ENCODE measurements at regions not wholly inside any gene's neighbourhood (a gene's known extent, or its start where the extent isn't known, plus 50 kb on each side); places are given as distances from the start of the nearest gene placed in this dataset.

DNA sequence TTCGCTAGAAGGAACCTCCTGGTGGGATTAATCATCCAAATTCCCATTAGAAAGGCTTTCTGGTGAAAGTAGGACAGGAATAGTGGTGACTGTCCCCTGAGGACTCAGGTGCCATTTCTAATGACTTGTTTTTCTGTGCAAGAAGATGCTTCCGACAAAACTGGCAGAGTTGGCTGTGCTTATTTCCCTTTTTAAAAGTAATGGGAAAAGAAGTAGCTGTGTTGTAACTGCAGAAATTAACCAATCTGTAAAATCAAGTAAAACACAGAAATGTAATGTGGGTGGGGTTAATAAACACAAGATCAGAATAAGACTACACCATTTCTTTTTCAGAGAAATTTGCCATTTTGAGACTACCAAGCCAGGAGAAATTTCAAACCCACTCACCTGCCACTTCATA lies 55.0 kb upstream of the FAM9B start:
- Mint-ChIP-seq H3K4me3 (no peak overlapping the region), H3K27me3 (ENCODE audit: insufficient read depth, low read depth, poor library complexity) (no peaks in the 10 kb centered on the region), H3K9me3 (no peaks in the 10 kb centered on the region), H3K4me1 (peaks cover 16% of the 10 kb centered on the region), H3K27ac (no peak overlapping the region), H3K36me3 (ENCODE audit: low read depth) (no peaks in the 10 kb centered on the region)
- H3K4me1 ChIP-seq (ENCODE audit: insufficient read depth): peaks cover 4% of the 10 kb centered on the region; the same call in 1 of the 2 replicates
- H3K27me3 ChIP-seq (ENCODE audit: insufficient read depth): no peaks in the 10 kb centered on the region
- H3F3A ChIP-seq (replicated peaks; ENCODE audit: low read depth): no peaks in the 10 kb centered on the region
- H2AFZ ChIP-seq: no peak overlapping the region
- no peaks in the 10 kb centered on the region for H3K36me3 ChIP-seq (ENCODE audit: insufficient read depth)
- DNase-seq (ENCODE audit: low spot score) (no peak), ATAC-seq (no peak)
- H3K4me2 ChIP-seq: no peak overlapping the region
- no peaks in the 10 kb centered on the region for H3K79me2 ChIP-seq (replicated peaks; ENCODE audit: insufficient read depth)
- no peaks in the 10 kb centered on the region for H4K20me1 ChIP-seq (replicated peaks; ENCODE audit: insufficient read depth)
- H3K9me2 ChIP-seq (ENCODE audit: insufficient read depth): no peaks in the 10 kb centered on the region
- no peak overlapping the region for H3K27ac ChIP-seq (ENCODE audit: low read depth)
- H3K4me3 ChIP-seq: no peak overlapping the region
- TF ChIP-seq JUNB (IDR thresholded peaks at IDR 0.05; ENCODE audit: unreplicated experiment): no peak
- no peak for TF ChIP-seq NANOG (IDR thresholded peaks at IDR 0.05; ENCODE audit: borderline replicate concordance)
- TF ChIP-seq, protein P1, sequence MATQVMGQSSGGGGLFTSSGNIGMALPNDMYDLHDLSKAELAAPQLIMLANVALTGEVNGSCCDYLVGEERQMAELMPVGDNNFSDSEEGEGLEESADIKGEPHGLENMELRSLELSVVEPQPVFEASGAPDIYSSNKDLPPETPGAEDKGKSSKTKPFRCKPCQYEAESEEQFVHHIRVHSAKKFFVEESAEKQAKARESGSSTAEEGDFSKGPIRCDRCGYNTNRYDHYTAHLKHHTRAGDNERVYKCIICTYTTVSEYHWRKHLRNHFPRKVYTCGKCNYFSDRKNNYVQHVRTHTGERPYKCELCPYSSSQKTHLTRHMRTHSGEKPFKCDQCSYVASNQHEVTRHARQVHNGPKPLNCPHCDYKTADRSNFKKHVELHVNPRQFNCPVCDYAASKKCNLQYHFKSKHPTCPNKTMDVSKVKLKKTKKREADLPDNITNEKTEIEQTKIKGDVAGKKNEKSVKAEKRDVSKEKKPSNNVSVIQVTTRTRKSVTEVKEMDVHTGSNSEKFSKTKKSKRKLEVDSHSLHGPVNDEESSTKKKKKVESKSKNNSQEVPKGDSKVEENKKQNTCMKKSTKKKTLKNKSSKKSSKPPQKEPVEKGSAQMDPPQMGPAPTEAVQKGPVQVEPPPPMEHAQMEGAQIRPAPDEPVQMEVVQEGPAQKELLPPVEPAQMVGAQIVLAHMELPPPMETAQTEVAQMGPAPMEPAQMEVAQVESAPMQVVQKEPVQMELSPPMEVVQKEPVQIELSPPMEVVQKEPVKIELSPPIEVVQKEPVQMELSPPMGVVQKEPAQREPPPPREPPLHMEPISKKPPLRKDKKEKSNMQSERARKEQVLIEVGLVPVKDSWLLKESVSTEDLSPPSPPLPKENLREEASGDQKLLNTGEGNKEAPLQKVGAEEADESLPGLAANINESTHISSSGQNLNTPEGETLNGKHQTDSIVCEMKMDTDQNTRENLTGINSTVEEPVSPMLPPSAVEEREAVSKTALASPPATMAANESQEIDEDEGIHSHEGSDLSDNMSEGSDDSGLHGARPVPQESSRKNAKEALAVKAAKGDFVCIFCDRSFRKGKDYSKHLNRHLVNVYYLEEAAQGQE (IDR thresholded peaks at IDR 0.05; ENCODE audit: unreplicated experiment): no peak
- TF ChIP-seq, protein P2, sequence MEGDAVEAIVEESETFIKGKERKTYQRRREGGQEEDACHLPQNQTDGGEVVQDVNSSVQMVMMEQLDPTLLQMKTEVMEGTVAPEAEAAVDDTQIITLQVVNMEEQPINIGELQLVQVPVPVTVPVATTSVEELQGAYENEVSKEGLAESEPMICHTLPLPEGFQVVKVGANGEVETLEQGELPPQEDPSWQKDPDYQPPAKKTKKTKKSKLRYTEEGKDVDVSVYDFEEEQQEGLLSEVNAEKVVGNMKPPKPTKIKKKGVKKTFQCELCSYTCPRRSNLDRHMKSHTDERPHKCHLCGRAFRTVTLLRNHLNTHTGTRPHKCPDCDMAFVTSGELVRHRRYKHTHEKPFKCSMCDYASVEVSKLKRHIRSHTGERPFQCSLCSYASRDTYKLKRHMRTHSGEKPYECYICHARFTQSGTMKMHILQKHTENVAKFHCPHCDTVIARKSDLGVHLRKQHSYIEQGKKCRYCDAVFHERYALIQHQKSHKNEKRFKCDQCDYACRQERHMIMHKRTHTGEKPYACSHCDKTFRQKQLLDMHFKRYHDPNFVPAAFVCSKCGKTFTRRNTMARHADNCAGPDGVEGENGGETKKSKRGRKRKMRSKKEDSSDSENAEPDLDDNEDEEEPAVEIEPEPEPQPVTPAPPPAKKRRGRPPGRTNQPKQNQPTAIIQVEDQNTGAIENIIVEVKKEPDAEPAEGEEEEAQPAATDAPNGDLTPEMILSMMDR (conservative IDR thresholded peaks at IDR 0.05; ENCODE audit: low read depth in 2 of 2): no peak
- TF ChIP-seq, protein P3, sequence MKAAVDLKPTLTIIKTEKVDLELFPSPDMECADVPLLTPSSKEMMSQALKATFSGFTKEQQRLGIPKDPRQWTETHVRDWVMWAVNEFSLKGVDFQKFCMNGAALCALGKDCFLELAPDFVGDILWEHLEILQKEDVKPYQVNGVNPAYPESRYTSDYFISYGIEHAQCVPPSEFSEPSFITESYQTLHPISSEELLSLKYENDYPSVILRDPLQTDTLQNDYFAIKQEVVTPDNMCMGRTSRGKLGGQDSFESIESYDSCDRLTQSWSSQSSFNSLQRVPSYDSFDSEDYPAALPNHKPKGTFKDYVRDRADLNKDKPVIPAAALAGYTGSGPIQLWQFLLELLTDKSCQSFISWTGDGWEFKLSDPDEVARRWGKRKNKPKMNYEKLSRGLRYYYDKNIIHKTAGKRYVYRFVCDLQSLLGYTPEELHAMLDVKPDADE (IDR thresholded peaks at IDR 0.05): no peak
- no peak for TF ChIP-seq ZNF114 (CRISPR knock-in tag; IDR thresholded peaks at IDR 0.05)

DNA sequence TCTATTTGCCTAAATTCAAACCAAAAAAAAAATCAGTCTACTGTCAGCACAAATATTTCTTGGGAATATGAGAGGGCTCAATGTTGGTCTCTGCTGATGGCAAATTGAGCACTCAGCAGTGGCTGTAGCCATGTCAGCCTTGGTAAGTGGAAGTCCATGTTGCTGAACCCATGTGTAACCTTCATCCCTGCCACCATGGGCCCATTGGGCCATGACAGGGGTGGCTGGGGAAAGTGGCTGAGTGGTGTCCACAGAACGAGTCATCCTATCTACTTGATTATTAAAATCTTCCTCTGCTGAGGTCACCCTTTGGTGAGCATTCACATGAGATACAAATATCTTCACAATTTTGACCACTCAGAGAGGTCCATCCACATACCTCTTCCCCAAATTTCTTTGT lies 56.8 kb upstream of the FAM9B start:
- Histone ChIP-seq H2AFZ (no peak overlapping the region), H3K36me3 (ENCODE audit: insufficient read depth) (no peaks in the 10 kb centered on the region), H3K27ac (ENCODE audit: low read depth) (no peak overlapping the region), H3K4me1 (ENCODE audit: insufficient read depth) (peaks cover 4% of the 10 kb centered on the region; the same call in 1 of the 2 replicates), H3F3A (replicated peaks; ENCODE audit: low read depth) (no peaks in the 10 kb centered on the region), H3K79me2 (replicated peaks; ENCODE audit: insufficient read depth) (no peaks in the 10 kb centered on the region), H3K27me3 (ENCODE audit: insufficient read depth) (no peaks in the 10 kb centered on the region), H4K20me1 (replicated peaks; ENCODE audit: insufficient read depth) (no peaks in the 10 kb centered on the region), H3K4me2 (no peak overlapping the region), H3K4me3 (no peak overlapping the region), H3K9me2 (ENCODE audit: insufficient read depth) (no peaks in the 10 kb centered on the region)
- H3K36me3 Mint-ChIP-seq (ENCODE audit: low read depth): no peaks in the 10 kb centered on the region
- no peaks in the 10 kb centered on the region for H3K27me3 Mint-ChIP-seq (ENCODE audit: insufficient read depth, low read depth, poor library complexity)
- no peak for DNase-seq (ENCODE audit: low spot score)
- ATAC-seq: no peak
- peaks cover 16% of the 10 kb centered on the region for H3K4me1 Mint-ChIP-seq
- H3K4me3 Mint-ChIP-seq: no peak overlapping the region
- no peak for TF ChIP-seq POLR2AphosphoS5 (IDR thresholded peaks at IDR 0.05; ENCODE audit: low read depth)
- no peak for TF ChIP-seq JUNB (IDR thresholded peaks at IDR 0.05; ENCODE audit: unreplicated experiment)
- H3K9me3 Mint-ChIP-seq: peaks cover 4% of the 10 kb centered on the region; the same call in 2 of the 3 replicates
- H3K27ac Mint-ChIP-seq: no peak overlapping the region

Data from GM23338 (cell line).